Peyer's patch (tissue), 4 donors: ENCODE measurements at regions not wholly inside any gene's neighbourhood (a gene's known extent, or its start where the extent isn't known, plus 50 kb on each side); places are given as distances from the start of the nearest gene placed in this dataset.

ENCODE experiments used
- CTCF ChIP-seq, 6 experiments: fragments of 450-650 bp in 4 of 6; fragments of 200-600 bp in 2 of 6; sonication (generic) in 1 of 6; IDR thresholded peaks; one replicate each; pipeline ENCODE4 v1.5.1; 2017 to 2019; ENCODE audit warnings: antibody characterized with exemption in 6 of 6, mild to moderate bottlenecking in 3 of 6, moderate library complexity in 1 of 6
- POLR2A ChIP-seq, 2 donors: fragments of 450-650 bp; IDR thresholded peaks; one replicate each; pipeline ENCODE4 v1.5.1; 2017; ENCODE audit warnings: antibody characterized with exemption in 2 of 2, mild to moderate bottlenecking in 2 of 2, moderate library complexity in 2 of 2

- TF ChIP-seq POLR2A (IDR thresholded peaks at IDR 0.05) (no peak), CTCF (IDR thresholded peaks at IDR 0.05) (no peak)
Measured at GRCh38 chr12:88684610-88685009, 104.3 kb upstream of the KITLG start.
